ENCODE measurements at regions not wholly inside any gene's neighbourhood (a gene's known extent, or its start where the extent isn't known, plus 50 kb on each side); places are given as distances from the start of the nearest gene placed in this dataset.
"Not testable (repeated sequence)": the region's sequence is repeated elsewhere in the genome, so short reads cannot be mapped to it uniquely, and the experiment has no call there.

DNA sequence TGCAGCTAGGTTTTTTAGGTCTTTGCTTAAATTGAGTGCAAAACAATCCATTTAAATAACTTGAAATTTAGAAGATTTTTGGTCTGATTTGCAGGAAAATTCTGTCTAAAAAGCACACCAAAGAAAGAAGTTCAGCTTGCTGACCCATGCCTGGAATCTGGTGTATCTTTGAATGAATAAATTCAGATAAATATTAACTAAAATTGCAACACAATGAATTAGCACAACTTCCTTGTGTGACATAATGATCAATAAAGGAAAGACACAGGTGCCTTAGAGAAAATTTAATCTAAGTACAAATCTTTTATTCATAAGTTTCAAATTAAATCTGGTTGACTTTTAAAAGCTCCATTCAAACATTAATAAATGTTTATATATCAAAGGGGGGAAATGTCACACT lies 791.5 kb upstream of the LCORL start:
- DNase-seq, result no peak

DNA sequence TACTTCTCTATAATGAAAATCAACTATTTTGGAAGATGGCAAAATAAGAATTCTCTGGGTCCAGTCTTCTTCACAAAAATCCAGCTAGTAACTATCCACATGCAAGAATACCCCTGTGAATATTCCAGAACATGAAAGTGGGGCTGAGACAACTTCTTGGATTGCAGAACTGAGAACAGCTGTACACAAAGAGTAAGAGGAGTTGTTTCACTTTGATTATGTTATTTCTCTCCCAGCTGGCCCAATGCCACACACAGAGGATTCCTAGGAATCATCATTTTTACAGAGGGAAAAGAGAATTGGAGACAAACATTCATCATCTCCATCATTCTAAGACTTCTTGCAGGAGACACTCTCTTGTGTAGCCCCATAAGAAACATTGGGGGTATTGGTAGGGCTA lies 782.2 kb upstream of the LCORL start:
- no peak for DNase-seq

DNA sequence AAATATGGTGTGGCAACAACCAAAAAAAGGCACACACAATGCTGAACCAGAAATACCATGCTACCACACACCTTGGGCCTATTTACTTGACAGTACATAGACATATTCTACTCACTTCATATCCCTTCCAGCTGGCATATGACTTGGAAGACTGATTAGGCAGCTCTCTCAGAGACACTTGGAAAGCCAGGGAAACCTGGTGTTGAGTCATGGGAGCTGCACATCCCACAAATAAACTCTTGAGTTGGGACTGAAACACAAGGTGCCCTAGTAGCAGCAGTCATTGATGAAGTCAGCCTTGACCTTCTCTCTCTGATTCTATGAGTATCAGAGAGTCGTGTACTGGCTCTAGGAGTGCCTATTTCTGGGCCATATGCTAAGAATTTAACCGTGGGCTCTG lies 776.6 kb upstream of the LCORL start:
- DNase-seq, result no peak

DNA sequence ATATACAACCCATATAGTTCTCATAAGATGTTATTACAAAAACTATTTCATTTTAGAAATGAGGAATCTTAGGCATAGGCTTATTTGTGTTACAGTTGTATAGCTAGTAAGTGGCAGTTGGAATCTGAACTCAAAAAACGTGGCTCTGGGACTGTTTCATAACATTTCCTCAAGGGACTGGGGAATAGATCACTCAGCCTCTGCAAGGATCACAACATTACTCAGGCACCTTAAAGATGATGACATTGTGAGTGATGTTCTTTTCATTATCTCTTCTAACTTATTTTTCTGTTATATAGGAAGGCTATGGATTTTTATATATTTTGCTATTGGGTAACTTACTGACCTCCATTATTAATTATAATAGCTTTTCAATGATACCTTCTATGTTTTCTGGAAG lies 774.2 kb upstream of the LCORL start:
- no peak for DNase-seq

DNA sequence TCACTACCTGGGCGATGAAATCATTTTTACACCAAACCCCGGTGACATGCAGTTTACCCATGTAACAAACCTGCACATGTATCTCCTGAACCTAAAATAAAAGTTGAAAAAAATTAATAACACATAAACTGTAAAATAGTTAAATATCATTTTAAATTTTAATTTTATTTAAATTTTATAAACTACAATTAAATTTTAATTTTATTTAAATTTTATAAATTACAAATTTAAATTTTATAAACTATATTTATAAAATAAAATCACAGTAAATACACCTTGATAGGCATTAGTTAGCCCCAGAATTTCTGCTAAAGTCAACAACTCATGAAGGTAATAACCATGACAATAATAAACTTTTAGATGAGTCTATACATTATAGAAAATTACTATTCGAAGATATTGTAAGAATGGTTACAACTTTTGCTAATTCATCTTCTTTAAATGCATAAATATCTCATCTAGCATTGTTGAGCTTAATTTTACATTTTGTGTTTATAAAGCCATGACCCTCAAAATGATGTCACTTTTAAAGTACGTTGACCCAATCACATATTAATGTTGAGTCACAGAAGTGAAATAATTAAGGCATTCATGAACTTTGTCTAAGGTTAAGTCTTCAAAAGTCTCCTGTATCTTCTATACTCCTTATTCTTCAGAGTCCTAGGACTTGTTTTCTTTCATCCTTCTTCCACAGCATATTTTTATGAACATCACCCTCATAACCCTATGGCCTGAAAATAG lies 755.8 kb upstream of the LCORL start:
- no peak for DNase-seq

DNA sequence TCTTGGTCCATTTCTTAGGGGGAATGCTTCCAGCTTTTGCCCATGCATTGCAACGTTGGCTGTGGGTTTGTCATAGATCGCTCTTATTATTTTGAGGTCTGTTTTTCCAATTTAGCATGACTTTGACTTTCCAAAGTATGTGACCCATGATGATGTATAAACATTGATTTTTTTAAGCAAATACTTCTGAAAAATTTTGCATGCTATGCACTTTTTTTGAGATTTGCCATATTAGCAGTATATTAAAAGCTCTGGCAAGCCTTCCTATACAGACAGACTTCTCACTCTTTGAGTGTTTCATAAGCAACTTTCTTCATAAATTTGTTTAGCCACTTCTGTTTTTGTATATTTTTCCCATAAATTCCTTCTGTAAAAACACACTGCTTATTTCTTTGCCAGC lies 746.4 kb upstream of the LCORL start:
- DNase-seq, result no peak

DNA sequence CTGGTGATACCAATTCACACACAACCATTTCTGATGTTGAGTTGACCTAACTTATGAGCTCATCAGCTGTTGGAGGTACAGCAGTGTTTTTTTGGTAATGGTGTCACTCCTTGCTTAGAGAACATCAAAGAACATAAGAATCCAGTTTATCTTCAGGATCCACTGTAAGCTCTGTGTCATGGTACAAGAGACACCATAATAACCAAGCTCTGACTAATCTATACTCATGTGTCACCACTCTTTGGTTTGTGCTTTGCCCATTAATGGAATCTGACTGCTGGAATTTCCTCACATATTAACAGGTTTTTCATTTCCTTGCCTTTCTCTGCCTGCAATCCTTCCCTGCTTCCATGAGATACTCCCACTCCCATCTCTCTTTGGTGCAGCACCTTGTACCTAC lies 735.1 kb upstream of the LCORL start:
- no peak for DNase-seq

DNA sequence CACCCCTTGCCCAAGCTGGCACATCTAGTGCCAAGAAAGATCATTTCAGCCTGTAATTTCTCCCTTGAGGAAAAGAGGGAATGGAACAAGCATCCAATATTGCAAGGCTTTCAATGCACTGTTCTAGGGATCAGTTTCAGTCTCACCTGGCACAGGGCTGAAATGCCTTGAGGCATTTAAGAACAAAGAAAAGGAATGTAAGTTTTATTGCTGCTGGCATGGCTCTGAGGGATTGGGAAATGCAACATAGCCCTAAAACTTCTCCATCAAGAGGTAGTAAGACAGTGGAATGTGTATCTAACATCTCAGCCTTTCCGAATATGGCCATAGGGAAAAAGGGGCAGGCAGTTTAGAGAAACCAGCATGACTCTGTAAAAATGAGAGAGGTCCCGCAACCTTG lies 732.6 kb upstream of the LCORL start:
- no peak for DNase-seq

DNA sequence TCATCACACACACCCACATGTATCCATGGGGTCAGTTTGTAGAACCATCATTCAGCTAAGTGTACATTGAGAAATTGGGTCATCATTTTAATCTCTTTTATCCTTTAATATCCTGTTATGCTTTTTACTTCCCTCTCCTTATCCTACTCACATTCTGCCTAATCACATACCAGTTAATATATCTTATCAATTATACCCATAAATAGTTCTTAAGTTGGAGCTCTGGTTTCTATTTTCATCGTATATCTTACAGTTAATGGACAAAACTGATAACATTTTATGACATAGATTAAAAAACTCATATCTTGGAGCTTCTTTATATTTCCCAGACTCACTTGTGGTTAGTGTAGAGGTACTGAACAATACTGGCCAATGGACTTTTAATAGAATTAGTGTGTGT lies 729.5 kb upstream of the LCORL start:
- no peak for DNase-seq

DNA sequence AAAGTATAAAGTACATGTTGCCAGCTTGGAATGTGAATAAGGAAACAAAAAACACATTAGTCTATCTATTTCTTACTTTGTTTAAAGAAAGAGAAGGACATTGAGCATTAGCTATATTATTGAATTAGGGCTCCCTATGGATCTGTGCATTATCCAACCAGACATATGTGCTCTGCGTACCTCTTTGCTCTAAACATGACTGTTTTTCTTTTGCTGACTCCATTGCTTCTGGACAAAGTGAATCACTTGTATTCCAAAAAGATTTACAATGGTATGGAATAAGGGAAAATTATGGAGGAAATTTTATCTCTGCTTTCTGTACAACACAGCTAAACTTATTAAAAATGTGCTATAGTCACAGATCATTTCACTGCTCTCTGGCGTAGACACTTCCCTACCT lies 727.8 kb upstream of the LCORL start:
- no peak for DNase-seq

DNA sequence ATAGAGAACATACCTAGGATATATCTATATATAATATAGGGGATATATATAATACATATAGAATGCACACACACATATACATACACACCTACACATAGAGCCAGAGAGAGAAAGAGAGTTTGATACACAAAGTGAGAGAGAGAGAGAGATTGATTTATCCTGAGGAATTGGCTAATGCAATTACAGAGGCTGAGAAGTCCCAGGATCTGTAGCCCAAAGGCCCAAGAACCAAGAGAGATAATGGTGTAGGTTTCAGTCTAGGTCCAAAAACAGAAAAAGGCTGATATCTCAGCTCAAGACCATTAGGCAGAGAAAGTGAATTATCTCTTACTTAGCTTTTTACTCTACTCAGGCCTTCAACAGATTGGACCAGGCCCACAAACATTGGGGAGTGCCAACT lies 715.0 kb upstream of the LCORL start:
- DNase-seq, result no peak

DNA sequence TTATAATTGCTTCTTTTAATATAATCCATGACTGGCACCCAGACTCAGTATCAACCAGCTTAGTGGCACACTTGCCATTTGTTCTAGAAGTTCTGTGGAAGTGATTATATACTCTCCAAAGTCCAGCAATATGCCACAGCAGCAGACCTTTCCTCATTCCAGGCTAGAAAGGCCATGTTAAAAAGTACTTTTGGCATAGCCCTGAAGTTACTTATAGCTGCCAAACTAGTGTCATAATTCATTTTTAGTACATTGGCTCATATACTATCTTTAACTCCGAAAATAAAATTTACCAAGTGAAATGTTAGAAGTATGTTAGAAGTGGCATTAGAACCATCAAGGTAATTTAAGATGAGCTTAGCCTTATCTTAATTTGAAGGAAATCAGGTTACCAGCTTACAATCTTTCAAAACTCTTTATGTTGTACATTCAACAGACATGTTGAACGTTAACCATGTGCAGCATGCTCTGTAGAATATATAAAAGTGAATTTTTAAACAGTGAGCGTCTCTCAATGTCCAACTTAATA lies 714.2 kb upstream of the LCORL start:
- DNase-seq, result no peak

DNA sequence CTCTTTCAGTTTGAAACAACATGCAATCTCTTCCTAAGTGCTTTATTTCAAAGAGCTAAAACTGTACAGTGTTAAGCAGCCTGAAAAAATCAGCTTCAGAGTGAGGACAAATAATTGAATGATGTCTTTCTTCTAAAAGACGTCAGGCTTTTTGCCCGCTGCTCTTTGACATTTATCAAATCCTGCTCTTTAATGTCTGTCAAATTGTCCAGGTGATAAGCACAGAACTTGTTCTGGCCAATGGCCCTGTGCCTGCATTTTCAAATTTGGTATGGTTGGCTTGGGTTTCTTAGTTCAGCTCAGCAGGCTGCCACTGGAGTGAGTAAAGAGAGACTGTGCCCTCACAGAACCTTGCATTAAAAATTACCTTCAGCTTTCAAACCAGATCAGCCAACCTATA lies 712.9 kb upstream of the LCORL start:
- DNase-seq, result no peak

DNA sequence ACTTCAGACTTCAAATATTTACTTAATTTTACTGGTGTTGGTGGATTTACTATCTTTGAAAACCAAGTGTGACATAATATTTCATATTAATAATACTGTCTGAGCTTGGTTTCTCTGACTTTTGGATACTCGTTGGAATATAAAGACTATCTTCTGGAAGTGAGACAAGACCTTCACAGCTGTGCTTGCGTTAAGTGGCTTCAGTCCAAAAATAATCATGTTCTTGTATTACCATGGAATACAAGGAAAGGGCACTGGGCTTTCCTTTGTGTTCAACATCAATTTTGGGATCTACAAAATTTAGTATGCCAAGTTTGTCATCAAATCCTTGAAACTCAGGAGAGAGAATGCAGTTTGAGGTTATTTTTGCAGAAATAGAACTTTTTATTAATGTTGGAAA lies 712.4 kb upstream of the LCORL start:
- no peak for DNase-seq

DNA sequence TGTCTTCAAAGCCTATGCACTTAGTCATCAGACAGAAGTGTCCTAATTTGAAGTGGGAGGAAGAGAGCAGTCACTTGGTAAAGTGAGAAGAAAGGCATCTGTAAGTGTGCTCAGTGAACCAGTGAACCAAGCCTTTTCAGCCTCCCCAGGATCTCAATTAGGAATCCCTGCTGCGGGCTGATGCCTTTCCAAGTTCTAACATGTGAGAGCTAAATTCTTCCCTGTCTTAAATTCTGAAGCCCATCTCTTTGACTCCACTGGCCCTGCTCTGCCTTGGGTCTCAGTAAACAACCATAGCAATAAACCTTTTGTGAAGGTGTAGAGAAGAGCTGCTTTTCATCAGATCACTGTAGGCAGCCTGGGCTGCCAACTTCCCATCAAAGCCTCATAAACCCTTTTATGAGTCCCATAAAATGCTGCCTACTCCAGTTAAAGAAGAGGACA lies 701.2 kb upstream of the LCORL start:
- no peak for DNase-seq

DNA sequence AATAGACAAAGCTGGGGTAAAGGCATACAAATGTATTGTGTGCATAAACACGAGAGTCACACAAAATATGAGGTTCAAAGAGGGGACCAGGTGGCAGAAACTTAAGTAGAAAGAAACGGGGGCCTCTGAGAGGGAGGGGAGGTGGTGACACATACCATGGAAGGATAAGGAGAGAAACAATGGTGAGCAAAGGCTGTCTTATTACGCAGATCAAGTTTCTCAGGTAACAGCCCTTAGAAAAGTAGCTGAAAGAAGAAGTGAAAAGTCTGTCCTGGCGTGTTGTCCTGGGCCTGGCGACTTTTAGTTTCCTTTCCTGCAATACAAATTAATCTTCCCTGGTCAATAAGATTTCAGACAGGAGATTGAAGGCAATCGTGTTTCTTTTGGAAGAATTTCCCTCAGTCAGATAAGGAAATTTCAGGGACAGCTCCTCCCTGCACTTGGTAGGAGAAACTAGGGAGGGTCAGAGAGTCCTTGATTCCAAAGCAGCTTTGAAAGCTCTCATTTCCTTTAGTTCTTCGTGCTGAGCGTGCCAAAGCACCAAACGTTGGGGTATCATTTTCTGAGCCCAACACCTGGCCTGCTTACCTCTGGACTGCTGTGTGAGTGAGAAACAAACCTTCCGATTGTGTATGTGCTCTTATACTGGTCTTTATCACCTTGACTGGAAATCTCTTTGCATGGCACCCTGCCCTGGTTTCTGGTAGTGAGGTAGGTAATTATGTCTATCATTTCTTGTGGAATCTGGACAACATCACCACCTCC lies 676.7 kb upstream of the LCORL start:
- DNase-seq, result no peak

DNA sequence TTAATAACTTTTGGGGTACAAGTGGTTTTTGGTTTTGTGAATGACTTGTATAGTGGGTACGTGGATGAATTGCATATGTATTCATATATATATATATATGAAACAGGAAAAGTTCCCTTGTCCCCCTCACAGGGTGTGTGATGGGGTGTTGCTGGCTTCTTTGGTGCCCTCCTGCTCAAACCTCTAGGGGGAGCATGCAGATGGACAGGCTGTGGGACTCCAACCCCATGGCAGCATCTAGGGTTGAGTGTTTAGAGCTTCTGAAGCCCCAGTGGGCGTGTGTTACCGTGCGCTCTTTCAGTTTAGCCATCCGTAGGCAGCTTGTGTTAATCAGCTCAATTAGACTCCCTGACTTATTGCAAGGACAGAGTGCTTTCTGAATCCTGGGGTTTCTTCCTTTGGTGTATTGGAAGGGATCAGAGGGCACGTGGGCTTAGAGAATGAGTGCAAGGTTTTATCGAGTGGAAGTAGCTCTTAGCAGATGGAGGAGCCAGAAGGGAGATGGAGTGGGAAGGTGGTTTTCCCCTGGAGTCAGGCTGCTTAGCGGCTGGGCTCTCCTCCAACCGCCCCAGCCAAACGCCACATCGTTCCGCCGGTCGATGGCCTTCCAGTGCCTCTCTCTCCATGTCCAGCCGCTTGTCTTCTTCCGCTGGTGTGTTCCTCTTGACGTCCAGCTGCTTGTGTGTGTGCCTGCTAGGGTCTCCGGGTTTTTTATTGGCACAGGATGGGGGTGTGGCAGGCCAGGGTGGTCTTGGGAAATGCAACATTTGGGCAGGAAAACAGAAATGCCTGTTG lies 674.4 kb upstream of the LCORL start:
- no peak for DNase-seq

DNA sequence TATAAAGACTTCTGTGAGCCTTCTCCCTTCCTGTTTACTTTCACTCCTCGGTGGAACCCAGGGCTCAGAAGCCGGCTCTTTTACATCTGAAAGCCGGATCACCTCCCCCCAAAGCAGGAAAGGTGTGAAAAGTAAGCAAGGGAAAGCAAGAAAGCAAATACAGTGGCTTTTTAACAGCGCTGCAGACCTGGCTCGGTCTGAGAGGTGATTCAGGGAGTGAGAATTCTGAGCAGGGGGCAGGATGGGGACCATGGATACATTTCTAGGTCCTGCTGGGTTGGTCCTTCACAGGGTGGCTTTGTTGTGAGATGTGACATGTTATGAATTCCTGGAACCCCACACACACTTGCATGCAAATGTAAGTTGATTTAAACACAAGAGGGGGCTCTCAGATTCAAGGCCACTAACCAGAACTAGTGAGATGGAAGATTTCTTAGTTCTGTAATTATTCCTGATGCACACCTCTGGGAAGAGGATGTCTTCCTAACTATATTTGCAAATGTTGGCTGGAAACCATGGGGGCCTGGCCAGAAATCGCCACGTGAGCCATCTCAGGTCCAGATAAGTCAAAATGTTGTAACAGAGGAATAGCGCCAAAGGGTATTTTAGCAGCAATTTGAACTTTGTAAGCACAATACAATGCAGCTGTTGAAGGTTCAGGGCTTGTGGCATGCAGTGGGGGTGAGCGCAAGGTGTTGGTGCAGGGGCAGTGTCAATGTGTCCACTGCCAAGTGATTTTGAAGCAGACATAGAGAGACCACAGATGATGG lies 670.1 kb upstream of the LCORL start:
- DNase-seq, result no peak

DNA sequence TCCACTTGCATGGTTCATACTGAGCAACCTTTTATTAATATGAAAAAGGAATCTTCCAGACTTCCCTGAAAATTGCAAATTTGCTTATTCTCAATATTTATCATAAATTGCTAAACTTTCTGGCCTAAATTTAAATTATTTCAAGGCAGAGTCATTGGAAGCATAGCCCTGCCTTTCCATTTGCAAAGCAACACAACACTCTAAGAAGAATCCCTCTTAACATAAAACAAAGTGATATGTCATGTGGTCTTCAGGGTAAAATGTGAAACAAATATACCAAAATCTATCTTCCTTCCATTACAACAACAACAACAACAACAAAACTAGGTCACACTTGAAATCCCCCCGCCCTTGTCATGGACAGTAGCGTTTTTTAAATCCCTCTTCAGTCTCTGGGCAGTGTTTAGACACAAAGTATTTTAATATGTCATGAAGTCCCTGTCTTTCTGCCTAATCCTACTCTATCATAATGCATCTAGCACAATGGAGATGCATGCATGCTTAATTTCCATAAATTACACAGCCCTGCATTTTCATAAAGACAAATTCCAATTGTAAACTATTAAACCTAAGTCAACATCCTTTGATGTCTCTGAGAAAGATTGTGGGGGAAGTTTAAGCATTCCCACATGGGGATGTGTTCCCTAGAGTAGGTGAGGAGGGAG lies 668.9 kb upstream of the LCORL start:
- DNase-seq, result no peak

DNA sequence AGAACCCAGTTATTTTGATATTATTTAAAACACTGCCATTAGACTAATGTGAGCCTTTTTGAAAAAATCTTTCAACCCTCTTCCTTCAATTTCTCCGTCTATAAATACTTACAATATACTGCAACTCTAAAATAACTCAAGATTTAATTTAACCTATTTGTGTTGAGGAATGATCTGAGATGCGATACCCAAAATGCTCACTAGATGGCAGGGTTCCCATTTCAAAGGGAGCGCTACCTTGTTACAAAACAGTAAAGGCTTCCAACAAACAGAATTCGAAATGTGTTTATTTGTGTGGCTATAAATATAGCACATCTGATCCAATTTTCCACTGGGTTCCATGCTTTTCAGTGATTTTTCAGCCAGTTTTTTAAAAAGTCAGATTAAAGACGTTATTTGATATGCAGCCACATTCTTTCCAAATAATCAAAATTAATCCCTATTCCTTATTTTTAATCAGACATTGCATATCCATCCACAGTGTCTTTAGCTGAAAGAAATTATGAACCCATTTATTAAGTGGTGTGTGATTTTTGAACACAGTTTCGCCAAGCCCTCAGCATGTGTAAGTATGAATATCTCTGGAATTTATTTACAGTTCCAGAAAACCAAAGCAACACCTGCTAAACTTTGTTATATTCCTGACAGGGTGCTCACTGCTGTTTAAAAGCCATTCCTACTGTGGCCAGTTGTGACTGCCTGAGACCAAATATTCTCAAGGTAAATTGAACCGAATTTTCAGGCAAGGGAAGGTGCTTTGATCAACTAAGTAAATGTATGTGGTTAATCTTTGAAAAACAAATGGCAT lies 668.0 kb upstream of the LCORL start:
- peak; percentile 74 for DNase-seq

DNA sequence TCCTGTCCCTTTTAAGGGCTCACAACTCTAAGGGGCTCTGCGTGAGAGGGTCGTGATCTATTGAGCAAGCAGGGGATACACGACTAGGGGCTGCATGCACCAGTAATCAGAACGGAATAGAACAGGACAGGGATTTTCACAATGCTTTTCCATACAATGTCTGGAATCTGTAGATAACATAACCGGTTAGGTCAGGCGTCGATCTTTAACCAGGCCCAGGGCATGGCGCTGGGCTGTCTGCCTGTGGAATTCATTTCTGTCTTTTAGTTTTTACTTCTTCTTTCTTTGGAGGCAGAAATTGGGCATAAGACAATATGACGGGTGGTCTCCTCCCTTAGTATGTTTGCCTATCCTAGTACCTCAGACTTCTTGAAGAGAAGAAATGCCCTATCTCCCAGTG lies 666.8 kb upstream of the LCORL start:
- DNase-seq, result not testable (repeated sequence)

All from OCI-M1 (cell line).